K562 (cell line): ENCODE measurements at regions not wholly inside any gene's neighbourhood (a gene's known extent, or its start where the extent isn't known, plus 50 kb on each side); places are given as distances from the start of the nearest gene placed in this dataset.

Experiments used
- CREBBP ChIP-seq: IDR thresholded peaks from one replicate; pipeline ENCODE4 v1.6.1; 2012; ENCODE audit warnings: low read depth, mild to moderate bottlenecking, control low read depth, inconsistent platforms, low read length
- DDX20 ChIP-seq: fragments of 450-650 bp; IDR thresholded peaks from 2 replicates; pipeline ENCODE4 v1.6.1; 2016; ENCODE audit warnings: missing genetic modification characterization, low read depth, mild to moderate bottlenecking, missing compliant biosample characterization, moderate library complexity
- TBP ChIP-seq: optimal IDR thresholded peaks from 2 replicates; pipeline ENCODE3; 2011; ENCODE audit warnings: low read depth, low read length, improper control_type of control experiment
- TOE1 ChIP-seq, 2 experiments: fragments of 450-650 bp in 1 of 2; sonication (generic) in 1 of 2; formaldehyde crosslinking in 1 of 2; IDR thresholded peaks; 2 replicates each; pipeline versions ENCODE4 v1.7.1 to v1.8.0; 2016 to 2022; ENCODE audit warnings: borderline replicate concordance in 2 of 2, mild to moderate bottlenecking in 2 of 2, antibody characterized with exemption in 1 of 2, inconsistent platforms in 1 of 2, low read depth in 1 of 2, missing genetic modification reagents in 1 of 2, moderate library complexity in 1 of 2
- ZNF507 ChIP-seq: conservative IDR thresholded peaks from 2 replicates; pipeline ENCODE4 v1.6.1; 2017; ENCODE audit warnings: missing genetic modification characterization, missing compliant biosample characterization
- TF ChIP-seq, protein P1 (sequence below): fragments of 450-650 bp; formaldehyde crosslinking; IDR thresholded peaks from 2 replicates; pipeline ENCODE4 v1.4.0; 2020; ENCODE audit warnings: mild to moderate bottlenecking, mixed read lengths
- TF ChIP-seq, protein P2 (sequence below): fragments of 450-650 bp; IDR thresholded peaks from 2 replicates; pipeline ENCODE4 v1.6.1; 2016
- TF ChIP-seq, protein P3 (sequence below): IDR thresholded peaks from 2 replicates; pipeline ENCODE4 v1.6.1; 2016; ENCODE audit warnings: missing genetic modification characterization, missing compliant biosample characterization

DNA sequence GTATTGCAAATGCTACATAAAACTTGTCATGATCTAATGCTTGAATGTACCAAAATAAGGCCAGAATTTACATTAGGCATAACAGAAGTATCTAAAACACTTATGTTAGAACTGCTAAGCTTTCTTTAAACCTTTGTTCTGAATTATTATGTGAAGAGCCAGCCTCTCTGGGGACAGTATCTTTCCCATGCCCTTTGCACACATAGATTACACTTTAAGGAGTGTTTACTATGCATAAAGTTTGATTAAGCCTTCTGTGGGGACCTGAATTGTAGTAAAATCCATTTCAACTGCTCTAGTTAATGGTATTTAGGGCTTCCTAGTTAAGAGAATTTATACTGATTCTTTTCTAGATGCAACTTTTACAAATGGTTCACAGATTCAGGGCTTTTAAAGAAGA is 444.7 kb downstream of the IPMK start (continued):
- TF ChIP-seq TBP (no peak), TOE1 (IDR thresholded peaks at IDR 0.05; ENCODE audit: borderline replicate concordance) (no peak), TOE1 (CRISPR knock-in tag; IDR thresholded peaks at IDR 0.05; ENCODE audit: borderline replicate concordance, low read depth) (no peak), ZNF507 (tag) (no peak), CREBBP (no peak), DDX20 (tag) (no peak)
- TF ChIP-seq, protein P1, sequence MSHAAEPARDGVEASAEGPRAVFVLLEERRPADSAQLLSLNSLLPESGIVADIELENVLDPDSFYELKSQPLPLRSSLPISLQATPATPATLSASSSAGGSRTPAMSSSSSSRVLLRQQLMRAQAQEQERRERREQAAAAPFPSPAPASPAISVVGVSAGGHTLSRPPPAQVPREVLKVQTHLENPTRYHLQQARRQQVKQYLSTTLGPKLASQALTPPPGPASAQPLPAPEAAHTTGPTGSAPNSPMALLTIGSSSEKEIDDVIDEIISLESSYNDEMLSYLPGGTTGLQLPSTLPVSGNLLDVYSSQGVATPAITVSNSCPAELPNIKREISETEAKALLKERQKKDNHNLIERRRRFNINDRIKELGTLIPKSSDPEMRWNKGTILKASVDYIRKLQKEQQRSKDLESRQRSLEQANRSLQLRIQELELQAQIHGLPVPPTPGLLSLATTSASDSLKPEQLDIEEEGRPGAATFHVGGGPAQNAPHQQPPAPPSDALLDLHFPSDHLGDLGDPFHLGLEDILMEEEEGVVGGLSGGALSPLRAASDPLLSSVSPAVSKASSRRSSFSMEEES, result no peak
- TF ChIP-seq, protein P2, sequence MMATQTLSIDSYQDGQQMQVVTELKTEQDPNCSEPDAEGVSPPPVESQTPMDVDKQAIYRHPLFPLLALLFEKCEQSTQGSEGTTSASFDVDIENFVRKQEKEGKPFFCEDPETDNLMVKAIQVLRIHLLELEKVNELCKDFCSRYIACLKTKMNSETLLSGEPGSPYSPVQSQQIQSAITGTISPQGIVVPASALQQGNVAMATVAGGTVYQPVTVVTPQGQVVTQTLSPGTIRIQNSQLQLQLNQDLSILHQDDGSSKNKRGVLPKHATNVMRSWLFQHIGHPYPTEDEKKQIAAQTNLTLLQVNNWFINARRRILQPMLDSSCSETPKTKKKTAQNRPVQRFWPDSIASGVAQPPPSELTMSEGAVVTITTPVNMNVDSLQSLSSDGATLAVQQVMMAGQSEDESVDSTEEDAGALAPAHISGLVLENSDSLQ, result no peak
- TF ChIP-seq, protein P3, sequence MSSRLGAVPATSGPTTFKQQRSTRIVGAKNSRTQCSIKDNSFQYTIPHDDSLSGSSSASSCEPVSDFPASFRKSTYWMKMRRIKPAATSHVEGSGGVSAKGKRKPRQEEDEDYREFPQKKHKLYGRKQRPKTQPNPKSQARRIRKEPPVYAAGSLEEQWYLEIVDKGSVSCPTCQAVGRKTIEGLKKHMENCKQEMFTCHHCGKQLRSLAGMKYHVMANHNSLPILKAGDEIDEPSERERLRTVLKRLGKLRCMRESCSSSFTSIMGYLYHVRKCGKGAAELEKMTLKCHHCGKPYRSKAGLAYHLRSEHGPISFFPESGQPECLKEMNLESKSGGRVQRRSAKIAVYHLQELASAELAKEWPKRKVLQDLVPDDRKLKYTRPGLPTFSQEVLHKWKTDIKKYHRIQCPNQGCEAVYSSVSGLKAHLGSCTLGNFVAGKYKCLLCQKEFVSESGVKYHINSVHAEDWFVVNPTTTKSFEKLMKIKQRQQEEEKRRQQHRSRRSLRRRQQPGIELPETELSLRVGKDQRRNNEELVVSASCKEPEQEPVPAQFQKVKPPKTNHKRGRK (tag), result no peak
- TF ChIP-seq, all 486 proteins: peak for 0
